ENCODE measurements at regions not wholly inside any gene's neighbourhood (a gene's known extent, or its start where the extent isn't known, plus 50 kb on each side); places are given as distances from the start of the nearest gene placed in this dataset.
"Not testable (repeated sequence)": the region's sequence is repeated elsewhere in the genome, so short reads cannot be mapped to it uniquely, and the experiment has no call there.

DNA sequence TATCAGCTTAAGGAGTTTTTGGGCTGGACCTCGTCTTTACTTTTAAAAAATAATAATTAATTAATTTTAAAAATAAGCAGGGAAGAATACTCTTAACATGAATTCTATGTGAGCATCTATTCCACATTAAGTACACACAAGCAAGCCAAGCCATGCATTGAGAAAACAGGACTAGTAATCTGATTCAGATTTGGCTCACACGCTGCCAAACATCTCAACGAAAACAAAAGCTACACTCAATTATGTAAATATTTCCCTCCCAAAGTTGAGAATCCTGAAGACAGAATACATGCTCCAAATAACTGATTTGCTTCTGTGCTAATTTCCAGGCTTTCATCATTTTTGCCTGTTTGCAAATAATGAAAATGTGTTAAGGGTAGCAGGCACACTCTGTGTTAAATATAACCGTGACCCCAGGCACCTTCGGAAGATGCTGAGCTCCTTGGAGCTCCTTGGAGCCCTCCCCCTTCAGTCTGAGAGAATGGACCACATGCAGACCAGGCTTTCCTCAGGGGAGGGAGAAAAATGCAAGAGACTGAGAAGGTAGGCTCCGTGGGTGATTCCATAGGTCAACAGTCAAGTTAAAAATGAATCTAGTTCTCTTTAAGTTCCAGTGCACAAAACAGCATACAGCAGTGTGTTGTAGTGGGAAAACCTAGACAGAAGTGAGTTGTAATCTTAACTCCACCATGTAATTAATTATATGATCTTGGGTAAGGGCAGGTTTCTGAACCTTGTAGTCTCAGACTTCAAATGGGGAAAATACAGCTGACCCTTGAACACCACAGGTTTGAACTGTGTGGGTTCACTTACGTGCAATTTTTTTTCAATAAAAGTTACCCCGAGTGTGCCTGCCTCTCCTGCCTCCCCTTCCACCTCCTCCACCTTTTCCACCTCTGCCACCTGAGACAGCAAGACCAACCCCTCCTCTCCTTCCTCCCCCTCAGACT is 161.3 kb upstream of the RREB1 start:
- DNase-seq (ENCODE audit: low read depth), result no peak

DNA sequence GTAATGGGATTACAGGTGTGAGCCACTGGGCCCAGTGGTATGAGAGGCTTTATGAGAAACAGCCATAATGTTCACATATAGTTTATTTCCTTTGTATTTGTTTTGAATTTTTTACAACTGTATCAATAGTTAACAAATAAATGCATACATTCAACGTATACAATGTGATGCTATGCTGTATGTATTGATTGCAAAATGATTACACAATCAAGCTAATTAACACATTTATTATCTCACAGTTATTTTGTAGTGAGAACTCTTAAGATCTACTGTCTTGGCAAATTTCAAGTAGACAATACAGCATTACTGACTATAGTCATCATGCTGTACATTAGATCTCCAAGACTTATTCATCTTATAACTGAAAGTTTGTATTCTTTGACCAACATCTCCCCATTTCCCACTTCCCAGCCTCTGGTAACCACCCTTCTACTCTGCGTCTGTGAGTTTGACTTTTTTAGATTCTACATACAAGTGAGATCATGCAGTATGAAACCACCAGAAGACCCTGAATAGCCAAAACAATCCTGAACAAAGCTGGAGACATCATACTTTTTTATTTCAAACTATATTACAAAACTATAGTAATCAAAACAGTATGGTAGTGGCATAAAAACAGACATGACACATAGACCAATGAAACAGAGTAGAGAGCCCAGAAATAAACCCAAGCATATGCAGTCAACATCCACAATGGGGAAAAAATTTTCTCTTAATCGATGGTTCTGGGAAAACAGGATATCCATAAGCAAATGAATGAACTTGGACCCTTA is 157.2 kb upstream of the RREB1 start:
- DNase-seq (ENCODE audit: low read depth), result no peak

DNA sequence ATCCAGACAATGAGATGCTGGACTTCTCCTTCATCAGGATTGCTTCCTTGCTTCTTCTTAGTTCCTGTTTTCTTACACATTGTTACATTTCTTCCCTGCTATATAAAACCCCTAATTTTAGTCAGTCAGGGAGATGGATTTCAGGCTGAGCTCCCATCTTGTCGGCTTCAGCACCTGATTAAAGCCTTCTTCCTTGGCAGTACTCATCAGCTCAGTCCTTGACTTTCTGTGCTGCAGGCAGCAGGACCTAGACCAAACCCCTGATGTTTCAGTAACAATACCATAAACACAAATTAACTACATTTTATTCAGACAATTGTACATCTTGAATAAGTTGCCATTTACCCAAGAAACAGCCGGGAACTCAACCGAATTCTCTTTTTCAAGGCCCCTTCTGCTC is 156.4 kb upstream of the RREB1 start:
- DNase-seq (ENCODE audit: low read depth), result no peak

DNA sequence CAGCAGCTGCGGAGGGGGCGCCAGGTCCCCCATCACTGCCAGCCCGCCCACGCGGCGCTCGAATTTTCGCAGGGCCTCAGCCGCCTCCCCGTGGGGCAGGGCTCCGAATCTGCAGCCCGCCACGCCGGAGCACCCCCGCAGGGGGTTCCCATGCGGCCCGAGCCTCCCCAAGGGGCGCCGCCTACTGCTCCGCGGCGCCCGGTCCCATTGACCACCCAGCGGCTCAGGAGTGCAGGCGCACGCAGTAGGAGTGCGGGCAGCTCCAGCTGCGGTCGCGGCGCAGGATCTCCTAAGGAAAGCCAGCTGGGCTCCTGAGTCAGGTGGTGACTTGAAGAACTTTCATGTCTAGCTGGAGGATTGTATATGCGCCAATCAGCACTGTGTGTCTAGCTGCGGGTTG is 155.3 kb upstream of the RREB1 start:
- no peak for DNase-seq (ENCODE audit: low read depth)

DNA sequence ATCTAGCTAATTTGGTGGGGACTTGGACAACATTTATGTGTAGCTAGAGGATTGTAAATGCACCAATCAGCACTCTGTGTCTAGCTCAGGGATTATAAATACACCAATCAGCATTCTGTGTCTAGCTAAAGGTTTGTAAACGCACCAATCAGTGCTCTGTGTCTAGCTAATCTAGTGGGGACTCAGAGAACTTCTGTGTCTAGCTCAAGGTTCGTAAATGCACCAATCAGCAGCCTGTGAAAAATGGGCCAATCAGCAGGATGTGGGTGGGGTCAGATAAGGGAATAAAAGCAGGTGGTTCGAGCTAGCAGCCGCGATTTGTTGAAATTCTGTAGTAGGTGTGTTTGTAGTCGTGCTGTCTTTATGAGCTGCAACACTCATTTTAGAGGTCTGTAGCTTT is 154.8 kb upstream of the RREB1 start:
- not testable (repeated sequence) for DNase-seq (ENCODE audit: low read depth)

DNA sequence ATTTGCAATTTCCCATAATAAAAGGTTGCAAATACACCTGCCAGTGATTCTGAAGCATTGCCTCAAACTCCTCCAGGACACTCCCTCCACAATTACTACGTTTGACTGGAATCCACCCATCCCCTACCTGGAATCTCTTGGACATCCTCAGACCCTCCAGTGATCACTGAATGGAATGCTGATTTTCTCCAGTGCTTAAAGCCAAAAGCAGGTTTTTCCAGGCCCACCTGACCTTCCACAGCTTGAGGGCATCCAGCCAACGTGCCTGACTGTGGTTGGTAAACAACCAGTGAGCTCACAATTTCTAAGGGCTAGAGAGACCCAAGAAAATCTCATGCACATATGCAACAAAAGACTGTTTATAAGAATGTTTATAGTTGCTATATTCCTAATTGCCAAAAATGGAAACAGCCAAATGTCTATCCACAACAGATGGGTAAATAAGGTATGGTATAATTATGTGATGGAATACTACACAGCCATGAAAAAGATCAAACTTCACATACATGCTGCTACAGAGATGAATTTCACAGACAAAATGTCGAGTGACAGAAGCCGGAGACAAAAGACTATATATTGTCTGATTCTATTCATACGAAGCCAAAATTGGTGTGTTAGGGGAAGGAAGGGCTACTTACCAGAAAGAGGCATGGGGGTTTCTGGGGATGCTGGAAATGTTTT is 147.1 kb upstream of the RREB1 start:
- no peak for DNase-seq (ENCODE audit: low read depth)

DNA sequence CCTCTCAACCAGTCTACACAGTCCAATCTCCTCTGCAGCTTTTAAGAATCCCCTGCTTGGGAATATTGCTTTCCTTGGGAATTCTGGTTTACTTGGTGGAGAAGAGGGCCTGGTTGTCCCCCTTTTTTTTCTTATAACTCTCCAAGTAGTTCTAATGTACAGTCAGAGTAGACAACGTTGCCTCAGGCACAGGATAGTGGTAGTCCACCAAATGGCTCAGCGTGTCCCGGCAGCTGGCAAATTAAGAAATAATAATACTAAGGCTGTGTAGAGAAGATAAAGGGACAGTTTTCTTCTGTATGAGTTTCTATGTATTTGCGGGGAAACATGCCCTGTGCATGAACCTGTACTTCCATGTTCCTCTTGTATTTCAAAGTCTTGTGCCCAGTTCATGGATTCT is 145.7 kb upstream of the RREB1 start:
- no peak for DNase-seq (ENCODE audit: low read depth)

DNA sequence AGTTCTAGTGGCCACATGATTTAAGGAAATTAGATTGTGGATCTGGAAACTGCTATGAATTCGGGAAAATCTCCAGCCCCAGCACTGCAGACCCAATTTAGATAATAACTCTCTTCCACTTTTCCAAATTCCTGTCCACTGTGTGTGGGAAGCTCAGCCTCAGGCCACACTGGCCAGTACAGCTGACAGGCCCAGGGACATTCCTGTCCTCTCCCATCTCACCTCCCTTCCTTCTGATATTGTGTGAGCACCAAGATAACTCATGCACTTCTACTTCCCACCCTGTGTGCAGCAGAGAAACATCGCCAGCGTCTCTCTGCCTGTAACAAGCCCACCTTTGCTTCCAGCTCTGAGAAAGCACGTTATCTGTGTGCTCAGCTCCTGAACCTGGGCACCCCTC is 145.1 kb upstream of the RREB1 start:
- DNase-seq (ENCODE audit: low read depth), result no peak

DNA sequence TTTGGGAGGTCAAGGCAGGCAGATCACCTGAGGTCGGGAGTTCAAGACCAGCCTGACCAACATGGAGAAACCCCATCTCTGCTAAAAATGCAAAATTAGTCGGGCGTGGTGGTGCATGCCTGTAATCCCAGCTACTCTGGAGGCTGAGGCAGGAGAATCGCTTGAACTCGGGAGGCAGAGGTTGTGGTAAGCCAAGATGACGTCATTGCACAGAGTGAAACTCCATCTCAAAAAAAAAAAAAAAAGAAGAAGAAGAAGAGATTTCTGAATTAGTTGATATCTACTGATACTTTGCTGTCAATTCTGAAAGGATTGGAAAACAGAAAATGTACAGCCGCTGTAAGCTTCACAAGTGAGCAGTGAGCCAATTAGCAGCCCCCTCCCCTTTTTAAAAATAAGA is 144.4 kb upstream of the RREB1 start:
- not testable (repeated sequence) for DNase-seq (ENCODE audit: low read depth)

DNA sequence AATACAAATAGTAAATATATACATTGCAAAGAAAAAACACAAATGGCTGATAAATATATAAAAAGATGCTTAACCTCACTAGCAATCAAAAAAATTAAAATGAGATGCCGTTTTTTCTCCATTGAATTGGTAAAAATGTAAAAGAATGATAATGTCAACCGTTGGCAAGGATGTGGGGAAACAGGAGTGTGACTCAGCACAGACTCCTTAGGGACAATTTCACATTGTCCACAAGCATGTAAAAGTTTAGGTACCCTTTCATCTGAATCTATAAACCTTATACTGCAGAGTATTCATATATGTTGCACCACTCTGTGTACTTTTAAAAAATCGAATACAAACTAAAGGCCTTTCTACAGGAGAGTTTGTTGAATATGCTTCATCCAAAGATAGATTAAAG is 143.1 kb upstream of the RREB1 start:
- DNase-seq (ENCODE audit: low read depth), result no peak

DNA sequence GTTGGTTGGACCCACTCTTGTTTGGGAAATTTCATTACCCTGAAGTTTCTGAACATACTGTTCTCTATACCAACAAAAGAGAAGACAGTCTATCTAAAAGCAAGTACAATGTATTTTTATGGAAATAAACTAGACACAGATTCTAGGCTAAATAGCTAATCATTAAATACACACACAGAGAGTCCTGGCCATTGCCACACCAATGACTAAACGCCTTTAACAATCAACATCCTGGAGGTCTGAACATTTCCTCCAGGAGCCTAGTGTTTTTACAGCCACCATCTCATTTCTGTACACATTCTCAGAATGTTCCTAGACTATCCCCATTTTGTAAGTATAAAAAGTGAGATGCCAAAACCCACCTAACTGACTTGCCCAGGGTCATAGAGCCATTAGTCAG is 141.6 kb upstream of the RREB1 start:
- no peak for DNase-seq (ENCODE audit: low read depth)

DNA sequence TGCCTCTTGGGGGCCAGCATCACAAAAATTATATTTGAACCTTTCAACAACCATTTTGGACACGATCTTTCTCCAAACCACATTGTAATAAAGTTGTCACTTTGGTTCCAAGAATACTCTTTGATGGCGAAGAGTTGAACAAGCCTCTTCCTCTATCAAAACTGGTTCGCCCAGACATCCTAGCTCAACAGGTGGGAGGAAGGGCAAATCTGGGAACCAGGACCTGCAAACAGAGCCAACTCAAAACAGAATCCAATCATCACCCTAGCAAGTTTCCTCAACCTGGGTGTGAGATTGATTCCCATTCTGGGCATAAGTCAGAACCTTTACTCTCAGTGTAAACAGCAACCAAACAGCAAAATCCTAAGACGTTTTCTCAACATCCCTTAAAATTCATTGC is 141.2 kb upstream of the RREB1 start:
- DNase-seq (ENCODE audit: low read depth), result no peak

DNA sequence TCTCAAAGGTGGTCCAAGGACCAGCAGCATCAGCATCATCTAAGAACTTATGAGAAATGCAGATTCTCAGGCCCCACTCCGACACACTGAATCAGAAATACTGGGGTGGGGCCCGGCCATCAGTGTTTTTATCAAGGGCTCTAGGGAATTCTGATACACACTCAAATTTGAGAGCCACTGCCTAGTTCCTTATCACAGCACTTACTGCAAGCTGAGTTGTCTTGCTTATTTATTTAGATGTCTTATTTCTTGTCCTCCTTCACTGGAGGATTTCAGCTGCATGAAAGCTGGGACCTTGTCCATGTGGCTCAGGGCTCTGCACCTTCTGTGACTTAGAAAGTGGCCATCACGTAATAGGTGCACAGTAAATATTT is 139.4 kb upstream of the RREB1 start:
- no peak for DNase-seq (ENCODE audit: low read depth)

DNA sequence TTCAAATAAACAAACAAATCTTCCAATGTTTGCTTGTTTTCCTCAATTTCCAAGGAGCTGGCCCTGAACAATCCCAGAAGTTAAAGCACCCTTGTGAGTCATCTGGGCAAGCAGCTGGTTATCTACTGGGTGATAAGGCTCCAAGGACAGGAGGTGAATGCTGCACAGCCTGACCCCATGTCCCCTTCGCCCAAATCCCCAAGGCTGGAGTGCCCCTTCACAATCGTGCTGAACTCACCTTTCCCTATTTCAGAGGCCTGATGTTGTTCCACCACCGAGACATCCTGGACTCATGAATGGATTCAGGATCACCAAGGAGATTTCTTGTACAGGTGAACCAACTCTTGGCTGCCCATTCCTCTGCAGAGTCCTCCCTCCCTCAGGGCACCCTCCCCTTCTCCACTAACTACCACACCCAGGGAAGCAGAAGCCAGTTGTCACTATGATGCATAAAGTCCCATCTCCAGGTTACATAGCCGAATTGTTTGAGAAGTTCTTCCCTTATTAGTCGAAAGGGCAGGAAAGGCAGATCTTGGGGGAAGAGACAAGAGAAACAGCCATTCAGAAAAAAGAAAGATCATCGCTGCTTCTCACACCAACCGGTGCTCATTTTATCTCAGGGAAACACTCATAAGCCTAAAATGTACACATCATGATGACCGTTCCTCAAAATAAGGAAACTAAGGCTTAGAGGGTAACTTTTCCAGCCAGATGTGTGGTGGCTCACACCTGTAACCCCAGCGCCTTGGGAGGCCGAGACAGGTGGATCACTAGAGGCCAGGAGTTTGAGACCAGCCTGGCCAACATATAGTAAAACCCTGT is 138.8 kb upstream of the RREB1 start:
- DNase-seq (ENCODE audit: low read depth), result no peak

DNA sequence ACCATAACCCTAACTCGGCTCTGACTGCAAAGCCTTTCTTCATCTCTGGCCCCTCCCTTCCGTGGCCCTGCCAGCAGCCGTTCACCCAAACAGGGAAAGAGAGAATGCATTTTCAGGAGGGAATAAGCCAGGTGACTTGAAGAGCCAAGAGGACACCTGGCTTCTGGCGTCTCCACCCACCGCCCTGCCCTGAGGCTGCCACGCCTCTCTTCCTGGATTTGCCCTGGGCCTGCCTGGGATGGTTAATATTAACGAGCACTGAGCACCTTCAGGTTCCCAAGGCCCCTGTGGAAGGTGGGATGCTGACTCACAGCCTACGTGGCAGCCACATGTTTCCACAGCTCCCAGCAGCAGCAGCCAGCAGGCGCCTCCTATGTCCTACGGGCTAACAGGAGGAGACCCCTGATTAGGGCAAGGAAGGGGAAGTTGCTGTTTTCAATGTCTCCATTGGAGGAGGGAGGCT is 138.0 kb upstream of the RREB1 start:
- no peak for DNase-seq (ENCODE audit: low read depth)

DNA sequence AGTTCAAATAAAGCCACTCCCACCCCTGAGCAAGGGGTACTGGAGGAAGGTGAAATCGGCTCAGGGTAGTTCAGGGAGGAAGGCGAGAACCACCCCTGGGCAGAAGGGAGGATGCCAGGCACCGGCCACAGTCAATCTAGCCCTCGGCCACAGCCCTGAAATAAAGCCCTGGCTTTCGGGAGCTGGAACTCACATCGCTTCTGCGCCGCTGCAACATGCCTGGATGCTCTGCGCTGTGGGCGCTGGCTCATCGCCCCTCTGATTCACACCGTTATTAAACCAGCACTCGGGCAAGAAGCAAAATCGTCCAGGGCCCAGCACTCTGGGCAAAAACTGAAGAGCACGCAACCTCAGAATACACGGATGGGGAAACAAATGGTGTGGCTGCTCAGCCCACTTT is 136.9 kb upstream of the RREB1 start:
- no peak for DNase-seq (ENCODE audit: low read depth)

DNA sequence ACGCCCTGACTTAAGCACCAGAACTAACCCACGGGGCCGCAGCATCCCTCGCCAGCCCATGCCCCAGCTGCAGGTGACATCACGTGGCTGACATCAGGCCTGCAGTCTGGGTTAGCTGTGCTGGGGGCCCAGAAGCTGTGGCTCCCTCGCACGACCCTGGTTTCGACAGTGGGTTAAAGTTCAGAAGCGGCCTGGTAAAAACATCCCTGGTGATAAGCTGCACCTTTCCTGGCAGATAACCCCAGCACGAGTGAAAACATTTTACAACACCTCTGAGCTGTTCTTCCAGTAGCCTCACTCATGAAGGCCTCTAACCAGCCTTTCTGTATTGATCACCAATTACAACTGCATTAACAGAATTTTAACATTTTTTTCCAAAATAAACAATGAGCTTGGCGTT is 136.4 kb upstream of the RREB1 start:
- no peak for DNase-seq (ENCODE audit: low read depth)

DNA sequence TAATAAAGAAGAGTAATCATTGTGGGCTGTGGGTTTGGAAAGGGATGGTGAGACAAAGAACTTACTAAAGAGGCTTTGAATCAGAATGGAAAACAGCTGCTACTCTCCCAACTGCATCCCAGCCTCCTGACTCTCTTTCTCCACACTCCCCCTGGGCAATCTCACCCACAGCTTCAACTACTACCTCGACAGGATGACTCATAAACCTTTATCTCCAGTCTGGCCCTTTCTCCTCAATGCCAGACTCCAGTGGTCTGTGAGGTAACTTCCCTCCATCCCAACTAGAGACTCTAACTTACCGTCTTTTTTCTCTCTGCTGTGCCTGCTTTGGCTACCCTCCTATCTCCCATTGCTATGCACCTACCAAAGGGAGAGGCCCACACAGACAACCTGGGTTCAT is 135.3 kb upstream of the RREB1 start:
- DNase-seq (ENCODE audit: low read depth), result peak; percentile 63

DNA sequence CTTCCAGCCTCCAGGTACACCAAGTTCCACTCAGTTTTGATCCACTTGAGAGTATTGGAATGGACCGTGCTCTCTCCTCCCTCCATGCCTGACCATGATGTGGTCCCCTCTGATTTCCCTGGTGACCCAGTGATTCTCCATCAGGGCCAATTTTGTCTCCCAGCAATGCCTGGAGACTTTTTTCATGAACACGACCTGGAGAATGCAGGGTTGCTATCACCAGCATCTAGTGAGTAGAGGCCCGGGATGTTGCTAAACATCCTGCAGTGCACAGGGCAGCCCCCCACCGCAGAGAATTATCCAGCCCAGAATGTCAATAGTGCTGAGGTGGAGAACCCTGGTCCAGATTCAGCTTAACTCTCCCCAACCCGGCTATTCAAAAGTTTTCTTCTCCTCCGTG is 134.0 kb upstream of the RREB1 start:
- no peak for DNase-seq (ENCODE audit: low read depth)

DNA sequence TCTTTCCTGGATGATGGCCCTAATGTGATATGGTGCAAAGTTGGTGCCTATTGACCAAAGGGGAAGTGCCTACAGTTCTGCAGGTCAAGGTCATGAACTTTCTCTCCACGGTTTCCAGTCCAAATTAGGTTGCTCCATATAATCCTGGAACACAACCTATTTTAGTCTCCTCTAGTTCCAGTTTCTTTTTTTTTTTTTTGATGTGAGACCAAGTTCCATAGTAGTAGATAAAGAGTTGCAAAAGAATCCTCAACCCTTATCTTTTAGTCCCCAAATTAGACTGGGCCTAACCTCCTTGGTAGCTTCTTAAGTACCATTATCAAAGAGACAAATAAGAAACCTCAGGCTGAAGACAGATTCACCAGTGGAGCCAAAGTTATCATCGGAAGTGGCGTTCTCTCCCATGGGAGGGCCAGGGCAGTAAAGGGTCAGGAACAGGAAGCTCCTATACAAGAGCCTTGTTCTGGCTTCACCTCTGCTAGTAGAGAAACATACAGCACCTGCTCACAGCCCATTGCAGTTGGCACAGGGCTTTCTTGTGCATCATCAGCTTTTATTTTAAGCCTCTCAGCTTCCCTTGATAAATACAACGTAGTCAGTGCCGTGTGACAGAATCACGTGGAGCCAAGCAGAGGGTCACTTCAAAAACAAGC is 132.2 kb upstream of the RREB1 start:
- no peak for DNase-seq (ENCODE audit: low read depth)

DNA sequence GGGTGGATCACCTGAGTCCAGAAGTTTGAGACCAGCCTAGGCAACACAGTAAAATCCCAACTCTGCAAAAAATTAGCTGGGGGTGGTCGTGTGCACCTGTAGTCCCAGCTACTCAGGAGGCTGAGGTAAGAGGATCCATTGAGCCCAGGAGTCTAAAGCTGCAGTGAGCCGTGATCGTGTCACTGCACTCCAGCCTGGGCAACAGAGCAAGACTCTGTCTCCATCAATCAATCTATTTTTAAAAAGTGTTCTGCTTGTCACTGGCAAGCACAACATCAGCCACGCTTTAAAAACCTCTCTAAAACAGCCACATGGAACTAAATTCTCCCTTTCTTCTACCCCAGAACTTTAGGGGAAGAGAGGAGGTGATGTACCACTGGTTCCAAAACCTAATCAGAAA is 131.6 kb upstream of the RREB1 start:
- no peak for DNase-seq (ENCODE audit: low read depth)
